GM21723 (cell line): ENCODE measurements at regions not wholly inside any gene's neighbourhood (a gene's known extent, or its start where the extent isn't known, plus 50 kb on each side); places are given as distances from the start of the nearest gene placed in this dataset.

Experiments
- ATAC-seq: cut with Tn5 transposase; IDR thresholded peaks from one replicate; pipeline ENCODE4 v1.9.1; 2021; ENCODE audit warnings: mild to moderate bottlenecking, moderate library complexity; ENCODE audit not compliant: unreplicated experiment

DNA sequence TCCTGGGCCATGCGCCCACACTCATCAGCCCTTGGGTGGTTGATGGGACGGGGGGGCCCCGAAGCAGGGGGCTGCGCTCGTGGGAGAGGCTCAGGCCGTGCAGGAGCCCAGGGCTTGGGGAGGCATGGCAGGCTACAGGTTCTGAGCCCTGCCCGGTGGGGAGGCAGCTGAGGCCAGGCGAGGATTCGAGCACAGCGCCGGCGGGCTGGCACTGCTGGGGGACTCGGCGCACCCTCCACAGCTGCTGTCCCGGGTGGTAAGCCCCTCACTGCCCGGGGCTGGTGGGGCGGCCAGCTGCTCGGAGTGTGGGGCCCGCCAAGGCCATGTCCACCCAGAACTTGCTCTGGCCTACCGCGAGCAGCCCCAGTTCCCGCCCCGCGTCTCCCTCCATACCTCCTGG lies 295.8 kb upstream of the SEL1L start:
- no peak for ATAC-seq

DNA sequence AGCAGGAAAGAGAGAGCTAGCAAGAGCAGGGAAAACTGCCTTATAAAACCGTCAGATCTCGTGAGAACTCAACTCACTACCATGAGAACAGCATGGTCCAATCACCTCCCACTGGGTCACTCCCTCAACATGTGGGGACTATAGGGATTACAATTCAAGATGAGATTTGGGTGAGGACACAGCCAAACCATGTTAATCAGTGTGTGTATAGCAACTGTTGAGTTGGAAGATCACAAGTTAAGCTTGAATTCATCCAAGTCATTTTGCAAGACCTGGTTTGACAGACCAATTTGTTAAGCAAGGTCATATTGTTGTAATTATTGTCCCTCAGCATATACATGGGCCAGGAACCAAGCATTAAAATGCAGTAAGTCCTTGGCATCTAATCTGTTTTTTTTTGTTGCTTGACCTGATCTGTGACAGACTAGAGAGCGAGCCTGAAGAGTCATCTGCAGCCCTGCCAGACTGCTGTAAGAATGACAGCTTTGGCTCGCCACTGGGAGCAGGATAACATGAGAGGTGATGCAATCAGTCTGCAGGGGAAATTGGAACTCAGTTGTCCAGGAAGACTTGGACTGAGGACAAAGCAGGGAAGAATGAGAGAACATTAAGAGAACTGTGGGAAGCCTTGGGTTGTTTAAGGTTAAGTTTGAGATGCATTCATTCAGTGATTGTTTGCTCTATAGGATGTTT lies 297.6 kb upstream of the SEL1L start:
- ATAC-seq = no peak

DNA sequence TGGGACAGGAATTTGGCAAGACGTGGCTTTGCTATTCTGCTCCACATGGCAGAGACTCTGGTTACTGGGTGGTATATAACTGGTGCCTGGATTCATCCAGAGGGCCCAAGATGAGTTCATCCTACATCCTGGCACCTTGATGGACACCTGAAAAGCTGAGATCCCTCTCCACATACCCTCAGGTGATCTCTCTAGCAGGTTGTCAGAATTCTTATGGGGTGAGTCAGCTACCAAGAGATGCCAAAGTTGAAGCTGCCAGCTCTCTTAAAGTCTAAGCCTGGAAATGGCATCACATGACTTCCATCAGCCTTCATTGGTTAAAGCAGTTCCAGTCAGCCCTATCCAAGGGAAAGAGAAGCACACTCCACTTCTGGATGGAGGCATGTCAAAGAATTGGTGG lies 300.7 kb upstream of the SEL1L start:
- ATAC-seq = no peak

DNA sequence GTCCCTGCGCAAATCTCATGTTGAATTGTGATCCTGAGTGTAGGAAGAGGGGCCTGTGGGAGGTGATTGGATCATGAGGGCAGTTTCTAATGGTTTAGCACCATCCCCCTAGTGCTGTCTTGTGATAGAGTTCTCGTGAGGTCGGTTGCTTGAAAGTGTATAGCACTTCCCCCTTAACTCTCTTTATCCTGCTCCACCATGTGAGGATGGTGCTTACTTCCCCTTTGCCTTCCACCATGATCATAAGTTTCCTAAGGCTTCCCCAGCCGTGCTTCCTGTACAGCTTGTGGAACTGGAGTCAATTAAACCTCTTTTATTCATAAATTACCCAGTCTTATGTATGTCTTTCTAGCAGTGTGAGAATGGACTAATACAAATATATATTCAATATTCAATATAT lies 303.7 kb upstream of the SEL1L start:
- no peak for ATAC-seq

GRCh38 chr14:81839056-81839455 lies 305.4 kb upstream of the SEL1L start:
- no peak for ATAC-seq

DNA sequence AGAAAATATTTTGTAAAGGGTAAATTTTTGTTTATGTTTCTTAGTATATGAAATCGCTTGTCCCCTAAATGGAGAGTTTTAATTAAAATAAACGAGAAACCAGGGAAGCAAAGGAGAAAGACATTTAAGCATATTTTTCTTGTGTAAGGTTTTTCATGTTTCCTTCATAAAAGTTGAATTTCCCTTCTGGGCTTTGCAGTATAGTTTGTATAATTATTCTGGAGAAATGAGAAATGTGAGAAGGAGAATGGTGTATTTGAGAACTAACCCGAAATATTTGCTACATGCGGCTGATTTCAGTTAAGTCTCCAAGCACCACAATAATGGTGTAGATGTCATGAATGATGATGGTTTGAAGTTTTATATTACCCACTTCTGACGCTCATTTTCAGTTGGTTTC lies 307.7 kb upstream of the SEL1L start:
- no peak for ATAC-seq

DNA sequence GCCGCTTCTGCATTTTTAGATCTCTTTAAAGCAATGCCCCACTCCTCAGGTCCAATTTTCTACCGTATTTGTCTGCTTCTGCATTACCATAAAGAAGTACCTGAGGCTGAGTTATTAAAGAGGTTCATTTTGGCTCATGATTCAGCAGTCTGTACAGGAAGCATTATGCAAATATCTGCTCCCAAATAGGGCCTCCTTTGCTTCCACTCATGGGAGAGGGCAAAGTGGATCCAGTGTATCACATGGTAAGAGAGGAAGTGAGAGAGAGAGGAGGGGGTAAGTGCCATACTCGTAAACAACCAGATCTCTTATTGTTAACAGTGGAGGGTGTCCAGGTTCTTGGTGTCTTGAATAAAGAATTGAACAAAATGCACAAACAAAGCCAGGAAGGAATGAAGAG lies 316.1 kb upstream of the SEL1L start:
- no peak for ATAC-seq

GRCh38 chr14:81855007-81855406 lies 321.4 kb upstream of the SEL1L start:
- no peak for ATAC-seq

GRCh38 chr14:81859046-81859445 lies 325.4 kb upstream of the SEL1L start:
- ATAC-seq = no peak

DNA sequence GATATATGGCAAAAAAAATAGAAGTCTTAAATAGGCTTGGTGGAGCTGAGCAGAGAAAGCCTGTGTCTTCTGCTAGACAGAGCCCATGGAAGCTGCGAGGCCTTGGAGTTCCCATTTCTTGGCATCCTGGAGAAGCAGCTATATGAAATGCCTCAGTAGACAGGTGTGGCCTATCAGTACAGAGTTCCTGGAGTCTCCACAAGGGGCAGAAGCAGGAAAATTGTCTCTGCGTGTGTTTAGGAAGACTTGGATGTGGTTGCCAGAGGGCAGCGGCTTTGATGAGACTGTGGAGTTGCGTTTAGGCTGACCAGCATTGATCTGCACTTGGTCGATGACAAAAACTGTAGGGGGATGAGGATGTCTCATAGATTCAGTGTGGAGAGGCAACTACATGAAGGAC lies 334.5 kb upstream of the SEL1L start:
- ATAC-seq = no peak

GRCh38 chr14:81871706-81872105 lies 338.1 kb upstream of the SEL1L start:
- ATAC-seq = no peak

GRCh38 chr14:81884382-81884781 lies 350.7 kb upstream of the SEL1L start:
- ATAC-seq = no peak

DNA sequence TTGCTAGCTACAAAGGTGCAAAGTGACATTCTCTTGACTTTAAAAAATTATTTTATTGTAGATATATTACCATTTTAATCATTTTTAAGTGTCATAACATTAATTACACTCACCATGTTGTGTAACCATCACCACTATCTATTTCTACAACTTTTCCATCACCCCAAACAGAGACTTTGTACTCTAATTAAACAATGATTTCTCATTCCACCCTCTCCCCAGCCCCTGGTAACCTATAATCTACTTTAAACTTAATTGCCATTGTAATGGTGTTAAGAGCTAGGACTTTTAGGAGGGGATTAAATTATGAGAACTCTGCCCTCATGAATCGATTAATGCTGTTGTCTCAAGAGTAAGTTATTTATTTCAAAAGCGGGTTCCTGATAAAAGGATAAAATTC lies 352.9 kb upstream of the SEL1L start:
- no peak for ATAC-seq

DNA sequence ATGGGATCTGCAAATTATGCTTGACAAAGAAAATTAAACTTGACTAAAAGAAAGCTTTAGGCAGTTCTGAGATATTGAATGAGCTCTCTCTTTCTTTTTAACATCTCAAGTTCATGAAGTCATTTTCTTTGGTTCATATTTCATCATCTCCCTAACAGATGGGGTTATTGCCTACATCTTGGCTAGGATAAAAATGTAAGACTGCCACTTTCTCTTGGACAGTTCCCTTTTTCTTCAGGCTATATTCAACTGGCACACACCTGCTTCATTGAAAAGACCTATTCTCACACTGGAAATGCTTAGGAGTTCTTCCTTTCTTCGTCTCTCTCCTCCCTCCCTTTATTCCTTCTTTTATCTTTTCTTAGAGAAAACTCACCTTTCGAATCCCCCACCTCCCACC lies 355.9 kb upstream of the SEL1L start:
- ATAC-seq = no peak

DNA sequence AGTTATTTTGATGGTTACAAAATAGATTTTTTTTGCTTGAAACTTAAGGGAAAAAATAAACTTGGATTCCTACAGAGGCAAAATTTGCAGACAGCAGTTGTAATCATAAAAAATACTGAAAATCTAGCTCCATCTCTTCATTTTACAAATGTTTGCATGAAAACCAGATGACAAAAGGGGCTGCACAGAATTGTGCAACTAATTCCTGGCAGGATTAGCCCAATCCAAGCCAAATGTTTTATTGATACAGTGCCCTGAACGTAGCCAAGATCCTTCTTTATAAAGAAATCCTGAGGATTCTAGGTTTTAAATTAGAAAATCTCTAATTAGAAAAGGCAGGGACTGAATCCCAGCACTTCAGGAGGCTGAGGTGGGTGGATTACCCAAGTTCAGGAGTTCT lies 356.4 kb upstream of the SEL1L start:
- ATAC-seq = no peak

DNA sequence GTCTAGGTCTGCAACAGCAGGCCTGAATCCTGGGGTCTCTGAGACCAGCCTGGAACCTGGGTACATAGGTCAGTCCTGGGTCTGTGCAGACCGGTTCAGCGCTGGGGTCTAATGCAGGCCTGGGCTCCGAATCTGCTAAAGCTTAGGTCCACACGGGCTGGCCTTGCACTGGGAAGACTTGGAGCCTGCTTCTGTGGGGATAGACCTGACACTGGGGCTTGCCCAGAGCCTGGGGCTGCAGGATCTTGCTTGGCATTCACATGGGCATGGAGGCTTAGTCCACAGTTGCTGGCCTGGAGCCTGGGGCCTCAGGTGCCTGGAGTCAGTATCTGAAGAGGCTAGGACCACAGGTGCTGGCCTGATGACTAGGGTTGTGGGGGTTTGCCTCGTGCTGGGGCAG lies 369.8 kb upstream of the SEL1L start:
- no peak for ATAC-seq

- no peak for ATAC-seq
Observed at GRCh38 chr14:81927070-81927469, 393.4 kb upstream of the SEL1L start.

GRCh38 chr14:81931828-81932227 lies 398.2 kb upstream of the SEL1L start:
- ATAC-seq = no peak

DNA sequence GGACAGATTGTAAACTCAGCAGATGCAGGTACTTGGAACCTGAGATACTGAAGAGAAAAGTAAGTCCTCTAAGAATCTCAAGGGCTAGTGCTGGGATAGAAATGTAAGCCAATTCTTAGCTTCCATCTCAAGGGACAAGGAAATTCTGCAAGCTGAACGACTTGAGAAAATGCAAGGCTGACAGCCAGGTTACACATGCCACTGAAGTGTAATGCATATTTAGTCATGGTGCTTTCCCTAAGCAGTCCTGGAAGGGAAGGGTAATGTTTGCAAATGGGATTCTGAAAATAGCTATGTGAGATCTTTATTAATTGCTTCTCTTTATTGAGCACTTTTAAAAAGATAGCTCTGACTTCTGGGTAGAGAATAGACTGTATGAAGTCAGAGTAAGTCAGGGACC lies 402.7 kb upstream of the SEL1L start:
- no peak for ATAC-seq

DNA sequence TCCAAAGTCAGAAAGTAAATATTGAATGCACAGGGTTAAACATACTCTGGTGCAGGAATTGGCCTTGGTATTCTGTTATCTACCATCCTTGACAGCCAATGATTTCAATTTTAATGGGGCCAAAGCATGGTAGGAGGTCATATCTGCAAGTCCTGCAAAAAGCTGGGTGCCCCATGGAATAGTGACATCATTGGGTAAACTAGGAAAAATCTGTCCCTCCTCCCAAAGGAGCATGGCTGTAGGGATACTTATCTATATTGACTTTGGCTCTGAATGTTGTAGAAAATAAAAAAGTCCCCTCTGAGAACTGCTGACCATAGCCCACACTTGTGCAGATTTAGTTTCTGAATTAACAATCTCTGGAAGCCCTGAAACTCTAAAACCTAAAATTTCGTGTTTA lies 403.2 kb upstream of the SEL1L start:
- ATAC-seq = no peak

DNA sequence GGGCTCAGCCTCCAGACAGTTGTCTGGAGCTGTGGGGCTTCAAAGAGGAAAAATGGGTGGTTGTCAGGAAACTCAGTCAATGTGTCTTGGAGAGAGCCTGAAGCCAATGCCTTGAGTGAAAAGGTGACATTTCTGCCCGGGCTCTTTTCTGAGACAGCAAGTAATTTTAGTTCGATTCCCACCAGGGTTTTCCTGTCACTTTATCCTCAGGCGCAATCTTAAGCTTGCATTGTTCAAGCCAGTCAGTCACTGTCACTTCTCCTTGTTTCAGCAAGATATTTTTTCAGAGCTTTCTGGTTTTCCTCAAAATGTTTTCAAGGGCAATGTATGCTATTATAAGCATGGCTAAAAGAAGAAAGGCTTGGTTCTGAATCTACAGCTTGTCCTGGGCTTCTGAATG lies 404.7 kb upstream of the SEL1L start:
- ATAC-seq = no peak

- ATAC-seq = no peak
Observed at GRCh38 chr14:81940651-81941050, 407.0 kb upstream of the SEL1L start.

GRCh38 chr14:81942071-81942470 lies 408.4 kb upstream of the SEL1L start:
- ATAC-seq = no peak
